ENCODE measurements at regions not wholly inside any gene's neighbourhood (a gene's known extent, or its start where the extent isn't known, plus 50 kb on each side); places are given as distances from the start of the nearest gene placed in this dataset.

GRCh38 chrX:22662776-22663175, 337.0 kb upstream of the DDX53 start:
- no peaks in the 10 kb centered on the region for H3K4me1 Mint-ChIP-seq
- H2AFZ ChIP-seq (ENCODE audit: insufficient read depth, low read depth, low read length, poor library complexity, severe bottlenecking): no peak overlapping the region
- DNase-seq: no peak
- H3K9me3 ChIP-seq (replicated peaks in 1 of 2; ENCODE audit: control insufficient read depth in 1 of 2, insufficient read depth in 1 of 2, low read length in 2 of 2): no peaks in the 10 kb centered on the region
- intact Hi-C loops (cut with micrococcal nuclease): no loop called here
- no CpG with 5 or more reads among the region's 1 CpG for whole genome bisulfite sequencing (ENCODE audit: insufficient coverage)
- no peaks in the 10 kb centered on the region for H3K79me2 ChIP-seq (ENCODE audit: insufficient read depth, low read length)
- peaks cover 0 to 3% (median 0%) of the 10 kb centered on the region in 3 donors for H3K27me3 Mint-ChIP-seq (ENCODE audit: low read depth in 3 of 3)
- H3K27me3 ChIP-seq (ENCODE audit: control insufficient read depth in 2 of 2, insufficient read depth in 2 of 2, low read length in 2 of 2): no peaks in the 10 kb centered on the region
- no peaks in the 10 kb centered on the region for H3K4me1 ChIP-seq (ENCODE audit: control insufficient read depth in 1 of 2, insufficient read depth in 2 of 2, low read length in 2 of 2)
- TF ChIP-seq, protein P1, sequence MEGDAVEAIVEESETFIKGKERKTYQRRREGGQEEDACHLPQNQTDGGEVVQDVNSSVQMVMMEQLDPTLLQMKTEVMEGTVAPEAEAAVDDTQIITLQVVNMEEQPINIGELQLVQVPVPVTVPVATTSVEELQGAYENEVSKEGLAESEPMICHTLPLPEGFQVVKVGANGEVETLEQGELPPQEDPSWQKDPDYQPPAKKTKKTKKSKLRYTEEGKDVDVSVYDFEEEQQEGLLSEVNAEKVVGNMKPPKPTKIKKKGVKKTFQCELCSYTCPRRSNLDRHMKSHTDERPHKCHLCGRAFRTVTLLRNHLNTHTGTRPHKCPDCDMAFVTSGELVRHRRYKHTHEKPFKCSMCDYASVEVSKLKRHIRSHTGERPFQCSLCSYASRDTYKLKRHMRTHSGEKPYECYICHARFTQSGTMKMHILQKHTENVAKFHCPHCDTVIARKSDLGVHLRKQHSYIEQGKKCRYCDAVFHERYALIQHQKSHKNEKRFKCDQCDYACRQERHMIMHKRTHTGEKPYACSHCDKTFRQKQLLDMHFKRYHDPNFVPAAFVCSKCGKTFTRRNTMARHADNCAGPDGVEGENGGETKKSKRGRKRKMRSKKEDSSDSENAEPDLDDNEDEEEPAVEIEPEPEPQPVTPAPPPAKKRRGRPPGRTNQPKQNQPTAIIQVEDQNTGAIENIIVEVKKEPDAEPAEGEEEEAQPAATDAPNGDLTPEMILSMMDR (IDR thresholded peaks at IDR 0.05): no peak
- H3K36me3 Mint-ChIP-seq: no peaks in the 10 kb centered on the region
- H3K9me3 Mint-ChIP-seq: peaks cover 0 to 3% (median 0%) of the 10 kb centered on the region in 7 donors
- no peak overlapping the region for H3K4me3 ChIP-seq (replicated peaks in 1 of 3; ENCODE audit: low read depth in 2 of 3, low read length in 3 of 3)
- H3K36me3 ChIP-seq (replicated peaks in 1 of 2; ENCODE audit: control insufficient read depth in 1 of 2, insufficient read depth in 2 of 2, low read length in 2 of 2): no peaks in the 10 kb centered on the region
- H3K4me3 Mint-ChIP-seq: no peak overlapping the region
- H3K27ac Mint-ChIP-seq: no peak overlapping the region
- no peak overlapping the region for H3K27ac ChIP-seq (ENCODE audit: low read depth in 1 of 2, low read length in 2 of 2)
- H4K20me1 ChIP-seq (ENCODE audit: insufficient read depth, low read length): no peaks in the 10 kb centered on the region
- H3K9ac ChIP-seq (ENCODE audit: insufficient read depth, low read length, poor library complexity, severe bottlenecking): no peak overlapping the region
- H3K4me2 ChIP-seq (replicated peaks; ENCODE audit: extremely low read depth, low read length, poor library complexity, severe bottlenecking): no peak overlapping the region

DNA sequence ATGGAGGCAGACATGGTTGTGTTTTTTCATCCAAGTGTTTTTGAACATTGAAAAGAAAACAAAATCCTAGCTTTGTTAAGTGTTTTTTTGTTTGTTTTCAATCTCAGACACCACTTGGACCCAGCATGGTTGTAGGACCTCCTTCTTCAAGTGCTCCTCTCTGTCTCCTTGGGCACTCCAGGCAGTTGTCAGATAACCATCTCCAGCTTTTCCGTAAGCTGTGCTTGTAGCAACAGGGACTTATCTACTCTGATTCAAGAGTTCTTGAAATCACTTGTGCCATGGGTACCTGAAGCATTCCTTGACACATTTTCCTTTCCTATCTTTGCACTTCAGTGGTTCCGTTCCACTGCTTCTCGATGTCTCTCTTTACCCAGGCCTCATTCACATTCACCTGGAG, 334.9 kb upstream of the DDX53 start:
- intact Hi-C loops (cut with micrococcal nuclease): no loop called here
- DNase-seq: no peak

More for the DNA sequence above, 334.9 kb upstream of the DDX53 start:
- whole genome bisulfite sequencing (ENCODE audit: insufficient coverage): no CpG with 5 or more reads among the region's 3 CpGs
- no peak overlapping the region for H3K9ac ChIP-seq (ENCODE audit: insufficient read depth, low read length, poor library complexity, severe bottlenecking)
- H3K36me3 ChIP-seq (replicated peaks in 1 of 2; ENCODE audit: control insufficient read depth in 1 of 2, insufficient read depth in 2 of 2, low read length in 2 of 2): no peaks in the 10 kb centered on the region
- no peak overlapping the region for H2AFZ ChIP-seq (ENCODE audit: insufficient read depth, low read depth, low read length, poor library complexity, severe bottlenecking)
- no peak overlapping the region for H3K4me3 ChIP-seq (replicated peaks in 1 of 3; ENCODE audit: low read depth in 2 of 3, low read length in 3 of 3)
- Mint-ChIP-seq H3K36me3 (no peaks in the 10 kb centered on the region), H3K27me3 (ENCODE audit: low read depth in 3 of 3) (peaks cover 0 to 3% (median 0%) of the 10 kb centered on the region in 3 donors), H3K4me1 (no peaks in the 10 kb centered on the region), H3K9me3 (peaks cover 0 to 3% (median 0%) of the 10 kb centered on the region in 7 donors), H3K4me3 (no peak overlapping the region), H3K27ac (no peak overlapping the region)
- H3K4me1 ChIP-seq (ENCODE audit: control insufficient read depth in 1 of 2, insufficient read depth in 2 of 2, low read length in 2 of 2): no peaks in the 10 kb centered on the region
- TF ChIP-seq, protein P1 (IDR thresholded peaks at IDR 0.05): no peak
- H3K27ac ChIP-seq (ENCODE audit: low read depth in 1 of 2, low read length in 2 of 2): no peak overlapping the region
- no peaks in the 10 kb centered on the region for H3K27me3 ChIP-seq (ENCODE audit: control insufficient read depth in 2 of 2, insufficient read depth in 2 of 2, low read length in 2 of 2)
- no peaks in the 10 kb centered on the region for H3K79me2 ChIP-seq (ENCODE audit: insufficient read depth, low read length)
- H3K9me3 ChIP-seq (replicated peaks in 1 of 2; ENCODE audit: control insufficient read depth in 1 of 2, insufficient read depth in 1 of 2, low read length in 2 of 2): no peaks in the 10 kb centered on the region
- no peaks in the 10 kb centered on the region for H4K20me1 ChIP-seq (ENCODE audit: insufficient read depth, low read length)
- no peak overlapping the region for H3K4me2 ChIP-seq (replicated peaks; ENCODE audit: extremely low read depth, low read length, poor library complexity, severe bottlenecking)
